OCI-LY7 (cell line): ENCODE measurements at regions not wholly inside any gene's neighbourhood (a gene's known extent, or its start where the extent isn't known, plus 50 kb on each side); places are given as distances from the start of the nearest gene placed in this dataset.
"Not testable (repeated sequence)": the region's sequence is repeated elsewhere in the genome, so short reads cannot be mapped to it uniquely, and the experiment has no call there.

Experiments used
- BruUV-seq: library from RNA; stranded (reverse); fragments of 400-500 nt; replicated peaks from 2 replicates; lab custom pipeline; 2021; lab: Mats Ljungman, UMichigan
- CTCF ChIA-PET: fragments of 300-600 bp; sonication (Branson Sonifier 250); formaldehyde crosslinking; loops from one replicate; lab custom pipeline; 2022; ENCODE audit warnings: antibody characterized with exemption; ENCODE audit not compliant: unreplicated experiment; lab: Charles Lee
- POLR2A ChIA-PET: fragments of 300-600 bp; sonication (Branson Sonifier 250); formaldehyde crosslinking; loops from one replicate; lab custom pipeline; 2022; ENCODE audit warnings: antibody characterized with exemption; lab: Charles Lee
- DNase-seq: peaks from one replicate; pipeline ENCODE4 v3.0.0-alpha.2; 2015; ENCODE audit warnings: low spot score
- H2AFZ ChIP-seq: fragments of 200-600 bp; sonication (generic), shearing (Covaris generic); 2 replicates; pipeline ENCODE4 v1.6.1; 2014; ENCODE audit warnings: mild to moderate bottlenecking, antibody characterized with exemption, low read length, moderate library complexity
- H3K27ac ChIP-seq: fragments of 200-600 bp; sonication (generic); 2 replicates; pipeline ENCODE4 v1.5.1; 2014; ENCODE audit warnings: mixed run types, low read depth, mild to moderate bottlenecking, moderate library complexity, low read length, inconsistent platforms; ENCODE audit not compliant: poor library complexity, severe bottlenecking
- H3K36me3 ChIP-seq: fragments of 200-600 bp; sonication (generic); 2 replicates; pipeline ENCODE4 v1.6.1; 2014; ENCODE audit warnings: mild to moderate bottlenecking, antibody characterized with exemption, low read length, moderate library complexity, mixed read lengths; ENCODE audit not compliant: insufficient read depth
- H3K4me1 ChIP-seq: fragments of 200-600 bp; sonication (generic); 2 replicates; pipeline ENCODE4 v1.5.1; 2014; ENCODE audit warnings: mild to moderate bottlenecking, low read length; ENCODE audit not compliant: insufficient read depth, poor library complexity, severe bottlenecking
- H3K4me2 ChIP-seq: fragments of 200-600 bp; sonication (generic); 2 replicates; pipeline ENCODE4 v1.6.1; 2014; ENCODE audit warnings: mild to moderate bottlenecking, low read length
- H3K4me3 ChIP-seq: fragments of 200-600 bp; sonication (generic); 2 replicates; pipeline ENCODE4 v1.5.1; 2014; ENCODE audit warnings: mild to moderate bottlenecking, low read depth, low read length; ENCODE audit not compliant: poor library complexity, severe bottlenecking
- H3K79me2 ChIP-seq: fragments of 200-600 bp; sonication (generic); 2 replicates; pipeline ENCODE4 v1.6.1; 2016; ENCODE audit warnings: low read depth, mild to moderate bottlenecking, low read length, moderate library complexity, mixed read lengths; ENCODE audit not compliant: insufficient read depth
- H3K9me2 ChIP-seq: fragments of 200-600 bp; sonication (generic); 2 replicates; pipeline ENCODE4 v1.6.1; 2016; ENCODE audit warnings: mild to moderate bottlenecking, low read length, mixed read lengths; ENCODE audit not compliant: insufficient read depth
- H3K9me3 ChIP-seq: fragments of 200-600 bp; sonication (generic); 2 replicates; pipeline ENCODE4 v1.6.1; 2014; ENCODE audit warnings: mild to moderate bottlenecking, mixed run types, low read length, mixed read lengths
- H4K20me1 ChIP-seq: fragments of 200-600 bp; sonication (generic); 2 replicates; pipeline ENCODE4 v1.6.1; 2014; ENCODE audit warnings: mild to moderate bottlenecking, antibody characterized with exemption, low read length, moderate library complexity, mixed read lengths; ENCODE audit not compliant: insufficient read depth
- CTCF ChIP-seq: fragments of 200-600 bp; sonication (generic); conservative IDR thresholded peaks from 2 replicates; pipeline ENCODE4 v1.5.1; 2014; ENCODE audit warnings: mild to moderate bottlenecking, antibody characterized with exemption, low read length, moderate library complexity, mixed read lengths
- EZH2phosphoT487 ChIP-seq: fragments of 200-600 bp; sonication (generic); IDR thresholded peaks from 2 replicates; pipeline ENCODE4 v1.6.1; 2018; ENCODE audit warnings: low read depth, borderline replicate concordance, mild to moderate bottlenecking, mixed run types, antibody characterized with exemption, low read length, moderate library complexity, mixed read lengths
- intact Hi-C: fragments of 100-400 bp; cut with micrococcal nuclease; formaldehyde crosslinking; loops from one replicate; pipeline ENCODE4 v1.10.0; 2022; ENCODE audit not compliant: unreplicated experiment

GRCh38 chr2:128603411-128603924, 284.8 kb upstream of the HS6ST1 start:
- Histone ChIP-seq H2AFZ (no peak overlapping the region), H3K9me2 (no peaks in the 10 kb centered on the region), H3K9me3 (no peaks in the 10 kb centered on the region), H3K4me2 (no peak overlapping the region), H4K20me1 (no peaks in the 10 kb centered on the region), H3K79me2 (no peaks in the 10 kb centered on the region), H3K4me1 (no peaks in the 10 kb centered on the region), H3K36me3 (no peaks in the 10 kb centered on the region), H3K4me3 (no peak overlapping the region), H3K27ac (no peak overlapping the region)
- BruUV-seq = no TSS peak
- ChIA-PET POLR2A (no interaction called here), CTCF (no interaction called here)
- TF ChIP-seq EZH2phosphoT487 (no peak), CTCF (no peak)
- intact Hi-C loops = no loop called here
- no peak for DNase-seq

- TF ChIP-seq CTCF = no peak
- TF ChIP-seq EZH2phosphoT487 = no peak
- no peak overlapping the region for H2AFZ ChIP-seq
- CTCF ChIA-PET = no interaction called here
These were observed 285.4 kb upstream of the HS6ST1 start for GRCh38 chr2:128604045-128604444.

GRCh38 chr2:128604581-128604980, 285.9 kb upstream of the HS6ST1 start:
- H3K9me3 ChIP-seq, H4K20me1 ChIP-seq, POLR2A ChIA-PET, H3K4me1 ChIP-seq, H3K36me3 ChIP-seq, intact Hi-C loops, H3K79me2 ChIP-seq, DNase-seq, H2AFZ ChIP-seq, H3K27ac ChIP-seq, H3K4me3 ChIP-seq, BruUV-seq, CTCF ChIA-PET, H3K9me2 ChIP-seq, H3K4me2 ChIP-seq: not testable (repeated sequence)

More at GRCh38 chr2:128604045-128604444, 285.4 kb upstream of the HS6ST1 start:
- Histone ChIP-seq H4K20me1 (no peaks in the 10 kb centered on the region), H3K4me2 (no peak overlapping the region), H3K4me1 (no peaks in the 10 kb centered on the region), H3K27ac (no peak overlapping the region), H3K4me3 (no peak overlapping the region), H3K9me2 (no peaks in the 10 kb centered on the region), H3K9me3 (no peaks in the 10 kb centered on the region), H3K79me2 (no peaks in the 10 kb centered on the region), H3K36me3 (no peaks in the 10 kb centered on the region)
- intact Hi-C loops = no loop called here
- POLR2A ChIA-PET = no interaction called here
- BruUV-seq = no TSS peak
- no peak for DNase-seq
